Ovary (tissue), 3 donors: ENCODE measurements at regions not wholly inside any gene's neighbourhood (a gene's known extent, or its start where the extent isn't known, plus 50 kb on each side); places are given as distances from the start of the nearest gene placed in this dataset.

ENCODE experiments used
- EP300 ChIP-seq: sonication (generic); formaldehyde crosslinking; IDR thresholded peaks from one replicate; pipeline ENCODE4 v1.6.1; 2017; ENCODE audit warnings: antibody characterized with exemption
- POLR2A ChIP-seq: fragments of 450-650 bp; IDR thresholded peaks from one replicate; pipeline ENCODE4 v1.6.1; 2017; ENCODE audit warnings: antibody characterized with exemption, mild to moderate bottlenecking, moderate library complexity
- TF ChIP-seq, protein P1 (sequence below), 3 donors: fragments of 450-650 bp in 2 of 3; fragments of 200-600 bp in 1 of 3; IDR thresholded peaks; one replicate each; pipeline versions ENCODE4 v1.5.1 to v1.8.0; 2016 to 2022; ENCODE audit warnings: antibody characterized with exemption in 3 of 3, mild to moderate bottlenecking in 1 of 3
- donor health status: DM: no; HTN: no; CAD: no.

DNA sequence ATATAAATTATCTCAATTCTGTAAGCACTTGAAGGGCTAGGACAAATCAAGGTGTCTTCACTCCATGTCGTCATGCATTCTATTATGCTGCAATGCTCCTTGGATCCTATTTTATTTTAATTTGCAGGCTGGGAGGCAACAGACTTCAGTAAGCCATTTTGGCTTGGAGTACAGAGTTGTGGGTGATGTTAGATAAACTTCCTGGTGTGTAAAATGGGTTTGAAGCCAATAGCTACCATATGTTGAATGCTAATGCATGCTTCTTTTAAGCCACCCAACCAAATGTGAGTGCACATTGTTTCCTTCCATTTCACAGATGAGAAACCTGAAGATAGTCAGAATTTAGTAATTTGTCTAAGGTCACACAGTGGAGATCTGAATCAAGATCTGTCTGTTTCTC, 482.8 kb downstream of the DISC1 start:
- TF ChIP-seq, protein P1, sequence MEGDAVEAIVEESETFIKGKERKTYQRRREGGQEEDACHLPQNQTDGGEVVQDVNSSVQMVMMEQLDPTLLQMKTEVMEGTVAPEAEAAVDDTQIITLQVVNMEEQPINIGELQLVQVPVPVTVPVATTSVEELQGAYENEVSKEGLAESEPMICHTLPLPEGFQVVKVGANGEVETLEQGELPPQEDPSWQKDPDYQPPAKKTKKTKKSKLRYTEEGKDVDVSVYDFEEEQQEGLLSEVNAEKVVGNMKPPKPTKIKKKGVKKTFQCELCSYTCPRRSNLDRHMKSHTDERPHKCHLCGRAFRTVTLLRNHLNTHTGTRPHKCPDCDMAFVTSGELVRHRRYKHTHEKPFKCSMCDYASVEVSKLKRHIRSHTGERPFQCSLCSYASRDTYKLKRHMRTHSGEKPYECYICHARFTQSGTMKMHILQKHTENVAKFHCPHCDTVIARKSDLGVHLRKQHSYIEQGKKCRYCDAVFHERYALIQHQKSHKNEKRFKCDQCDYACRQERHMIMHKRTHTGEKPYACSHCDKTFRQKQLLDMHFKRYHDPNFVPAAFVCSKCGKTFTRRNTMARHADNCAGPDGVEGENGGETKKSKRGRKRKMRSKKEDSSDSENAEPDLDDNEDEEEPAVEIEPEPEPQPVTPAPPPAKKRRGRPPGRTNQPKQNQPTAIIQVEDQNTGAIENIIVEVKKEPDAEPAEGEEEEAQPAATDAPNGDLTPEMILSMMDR (IDR thresholded peaks at IDR 0.05): no peak
- no peak for TF ChIP-seq POLR2A
- TF ChIP-seq EP300: no peak
